ENCODE measurements at regions not wholly inside any gene's neighbourhood (a gene's known extent, or its start where the extent isn't known, plus 50 kb on each side); places are given as distances from the start of the nearest gene placed in this dataset.

GRCh38 chr11:115982666-115983065 is 478.5 kb upstream of the CADM1 start:
- TF ChIP-seq CTCF (IDR thresholded peaks at IDR 0.05) (no peak), POLR2A (IDR thresholded peaks at IDR 0.05) (no peak)

All from esophagus squamous epithelium (tissue), 4 donors.